GM23338 (cell line): ENCODE measurements at regions not wholly inside any gene's neighbourhood (a gene's known extent, or its start where the extent isn't known, plus 50 kb on each side); places are given as distances from the start of the nearest gene placed in this dataset.

Experiments
- ATAC-seq: fragments of 200-7000 bp; cut with Tn5 transposase; 3 replicates; pipeline ENCODE4 v1.9.1; 2020
- DNase-seq: peaks from one replicate; pipeline ENCODE4 v3.0.0-alpha.2; 2015; ENCODE audit warnings: low spot score
- H2AFZ ChIP-seq: fragments of 200-600 bp; sonication (generic); 2 replicates; pipeline ENCODE4 v1.8.0; 2016; ENCODE audit warnings: antibody characterized with exemption, mild to moderate bottlenecking, moderate library complexity
- H3F3A ChIP-seq: fragments of 200-600 bp; sonication (generic); replicated peaks from 2 replicates; pipeline ENCODE4 v1.8.0; 2017; ENCODE audit warnings: antibody characterized with exemption, mixed run types, low read depth
- H3K27ac ChIP-seq: fragments of 200-600 bp; sonication (generic); 2 replicates; pipeline ENCODE4 v1.6.1; 2016; ENCODE audit warnings: low read depth
- H3K27me3 ChIP-seq: fragments of 200-600 bp; sonication (generic); 2 replicates; pipeline ENCODE4 v1.8.0; 2016; ENCODE audit warnings: mild to moderate bottlenecking, mixed run types, moderate library complexity; ENCODE audit not compliant: insufficient read depth
- H3K36me3 ChIP-seq: fragments of 200-600 bp; sonication (generic); 2 replicates; pipeline ENCODE4 v1.8.0; 2016; ENCODE audit warnings: mild to moderate bottlenecking; ENCODE audit not compliant: insufficient read depth
- H3K4me1 ChIP-seq: fragments of 200-600 bp; sonication (generic); 2 replicates; pipeline ENCODE4 v1.8.0; 2016; ENCODE audit warnings: mild to moderate bottlenecking, moderate library complexity; ENCODE audit not compliant: insufficient read depth
- H3K4me2 ChIP-seq: fragments of 200-600 bp; sonication (generic); 2 replicates; pipeline ENCODE4 v1.7.1; 2017; ENCODE audit warnings: mixed run types
- H3K4me3 ChIP-seq: fragments of 200-600 bp; sonication (generic); 2 replicates; pipeline ENCODE4 v1.6.1; 2016; ENCODE audit warnings: mixed run types
- H3K79me2 ChIP-seq: fragments of 200-600 bp; sonication (generic); replicated peaks from 2 replicates; pipeline ENCODE4 v1.8.0; 2017; ENCODE audit warnings: mild to moderate bottlenecking; ENCODE audit not compliant: insufficient read depth
- H3K9me2 ChIP-seq: fragments of 200-600 bp; sonication (generic); 2 replicates; pipeline ENCODE4 v1.8.0; 2017; ENCODE audit not compliant: insufficient read depth
- H4K20me1 ChIP-seq: fragments of 200-600 bp; sonication (generic); replicated peaks from 2 replicates; pipeline ENCODE4 v1.8.0; 2017; ENCODE audit warnings: mild to moderate bottlenecking; ENCODE audit not compliant: insufficient read depth
- H3K27ac Mint-ChIP-seq: 2 replicates; pipeline ENCODE4 v1.8.0; 2020; ENCODE audit warnings: inconsistent platforms, mild to moderate bottlenecking, moderate library complexity, mixed read lengths
- H3K27me3 Mint-ChIP-seq: 3 replicates; pipeline ENCODE4 v1.8.0; 2022; ENCODE audit warnings: low read depth, mild to moderate bottlenecking, moderate library complexity, mixed read lengths, inconsistent platforms; ENCODE audit not compliant: insufficient read depth, poor library complexity
- H3K36me3 Mint-ChIP-seq: 3 replicates; pipeline ENCODE4 v1.8.0; 2021; ENCODE audit warnings: low read depth, mild to moderate bottlenecking, inconsistent platforms, moderate library complexity, mixed read lengths
- H3K4me1 Mint-ChIP-seq: 3 replicates; pipeline ENCODE4 v1.8.0; 2020; ENCODE audit warnings: mild to moderate bottlenecking, inconsistent platforms, mixed read lengths
- H3K4me3 Mint-ChIP-seq: 3 replicates; pipeline ENCODE4 v1.8.0; 2021; ENCODE audit warnings: moderate library complexity, mild to moderate bottlenecking, inconsistent platforms, mixed read lengths
- H3K9me3 Mint-ChIP-seq: 3 replicates; pipeline ENCODE4 v1.8.0; 2020; ENCODE audit warnings: moderate library complexity, mild to moderate bottlenecking, inconsistent platforms, mixed read lengths
- CREB1 ChIP-seq: fragments of 250-450 bp; sonication (Bioruptor Pico); IDR thresholded peaks from 2 replicates; pipeline ENCODE4 v1.5.0; 2020; ENCODE audit warnings: low read depth, mild to moderate bottlenecking, moderate library complexity
- EZH2 ChIP-seq: fragments of 200-600 bp; sonication (generic); IDR thresholded peaks from one replicate; pipeline ENCODE4 v1.8.0; 2017; ENCODE audit warnings: antibody characterized with exemption, mild to moderate bottlenecking, low read depth; ENCODE audit not compliant: unreplicated experiment
- EZH2phosphoT487 ChIP-seq: fragments of 200-600 bp; sonication (generic); IDR thresholded peaks from one replicate; pipeline ENCODE4 v1.8.1; 2018; ENCODE audit warnings: antibody characterized with exemption; ENCODE audit not compliant: unreplicated experiment
- JUNB ChIP-seq: IDR thresholded peaks from one replicate; pipeline ENCODE4 v1.6.1; 2016; ENCODE audit warnings: antibody characterized with exemption; ENCODE audit not compliant: unreplicated experiment
- NANOG ChIP-seq: IDR thresholded peaks from 2 replicates; pipeline ENCODE4 v1.6.1; 2016; ENCODE audit warnings: antibody characterized with exemption, borderline replicate concordance
- STAT1 ChIP-seq: IDR thresholded peaks from one replicate; pipeline ENCODE4 v1.6.1; 2016; ENCODE audit warnings: antibody characterized with exemption; ENCODE audit not compliant: unreplicated experiment
- ZNF114 ChIP-seq: fragments of 250-450 bp; sonication (Bioruptor Pico); IDR thresholded peaks from 2 replicates; pipeline ENCODE4 v1.5.0; 2020; ENCODE audit warnings: mild to moderate bottlenecking, moderate library complexity
- ZNF331 ChIP-seq: fragments of 250-450 bp; sonication (Bioruptor Pico); IDR thresholded peaks from 2 replicates; pipeline ENCODE4 v1.5.0; 2020; ENCODE audit warnings: low read depth, mild to moderate bottlenecking, moderate library complexity
- TF ChIP-seq, protein P1 (sequence below): IDR thresholded peaks from one replicate; pipeline ENCODE4 v1.6.1; 2018; ENCODE audit warnings: antibody characterized with exemption; ENCODE audit not compliant: unreplicated experiment
- TF ChIP-seq, protein P2 (sequence below): IDR thresholded peaks from 2 replicates; pipeline ENCODE4 v1.6.1; 2016; ENCODE audit warnings: antibody characterized with exemption
- TF ChIP-seq, protein P3 (sequence below): fragments of 250-450 bp; sonication (Bioruptor Pico); IDR thresholded peaks from 2 replicates; pipeline ENCODE4 v1.5.0; 2020; ENCODE audit warnings: mild to moderate bottlenecking, moderate library complexity

DNA sequence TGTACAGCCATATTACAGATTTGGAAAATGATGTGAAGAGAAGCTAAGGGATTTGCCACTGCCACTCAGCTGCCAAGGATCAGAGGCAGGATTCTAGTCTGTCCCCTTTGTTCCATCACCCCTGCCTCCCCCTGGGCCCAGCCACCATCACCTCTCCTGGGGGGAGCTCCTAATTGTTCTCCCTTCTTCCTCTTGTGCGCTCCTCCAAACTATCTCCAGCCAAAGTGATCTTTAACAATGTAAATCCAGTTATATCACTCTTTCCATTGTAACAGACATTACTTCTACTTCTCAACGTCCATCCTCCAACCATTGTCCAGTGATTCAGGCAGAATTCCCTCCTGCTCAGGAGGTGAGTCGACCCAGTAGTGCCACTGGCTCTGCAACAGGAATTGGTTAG, 164.1 kb downstream of the PLPP3 start (continued):
- TF ChIP-seq, protein P1, sequence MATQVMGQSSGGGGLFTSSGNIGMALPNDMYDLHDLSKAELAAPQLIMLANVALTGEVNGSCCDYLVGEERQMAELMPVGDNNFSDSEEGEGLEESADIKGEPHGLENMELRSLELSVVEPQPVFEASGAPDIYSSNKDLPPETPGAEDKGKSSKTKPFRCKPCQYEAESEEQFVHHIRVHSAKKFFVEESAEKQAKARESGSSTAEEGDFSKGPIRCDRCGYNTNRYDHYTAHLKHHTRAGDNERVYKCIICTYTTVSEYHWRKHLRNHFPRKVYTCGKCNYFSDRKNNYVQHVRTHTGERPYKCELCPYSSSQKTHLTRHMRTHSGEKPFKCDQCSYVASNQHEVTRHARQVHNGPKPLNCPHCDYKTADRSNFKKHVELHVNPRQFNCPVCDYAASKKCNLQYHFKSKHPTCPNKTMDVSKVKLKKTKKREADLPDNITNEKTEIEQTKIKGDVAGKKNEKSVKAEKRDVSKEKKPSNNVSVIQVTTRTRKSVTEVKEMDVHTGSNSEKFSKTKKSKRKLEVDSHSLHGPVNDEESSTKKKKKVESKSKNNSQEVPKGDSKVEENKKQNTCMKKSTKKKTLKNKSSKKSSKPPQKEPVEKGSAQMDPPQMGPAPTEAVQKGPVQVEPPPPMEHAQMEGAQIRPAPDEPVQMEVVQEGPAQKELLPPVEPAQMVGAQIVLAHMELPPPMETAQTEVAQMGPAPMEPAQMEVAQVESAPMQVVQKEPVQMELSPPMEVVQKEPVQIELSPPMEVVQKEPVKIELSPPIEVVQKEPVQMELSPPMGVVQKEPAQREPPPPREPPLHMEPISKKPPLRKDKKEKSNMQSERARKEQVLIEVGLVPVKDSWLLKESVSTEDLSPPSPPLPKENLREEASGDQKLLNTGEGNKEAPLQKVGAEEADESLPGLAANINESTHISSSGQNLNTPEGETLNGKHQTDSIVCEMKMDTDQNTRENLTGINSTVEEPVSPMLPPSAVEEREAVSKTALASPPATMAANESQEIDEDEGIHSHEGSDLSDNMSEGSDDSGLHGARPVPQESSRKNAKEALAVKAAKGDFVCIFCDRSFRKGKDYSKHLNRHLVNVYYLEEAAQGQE: no peak
- TF ChIP-seq JUNB (no peak), STAT1 (no peak), NANOG (no peak), ZNF114 (CRISPR knock-in tag) (no peak)
- TF ChIP-seq, protein P2, sequence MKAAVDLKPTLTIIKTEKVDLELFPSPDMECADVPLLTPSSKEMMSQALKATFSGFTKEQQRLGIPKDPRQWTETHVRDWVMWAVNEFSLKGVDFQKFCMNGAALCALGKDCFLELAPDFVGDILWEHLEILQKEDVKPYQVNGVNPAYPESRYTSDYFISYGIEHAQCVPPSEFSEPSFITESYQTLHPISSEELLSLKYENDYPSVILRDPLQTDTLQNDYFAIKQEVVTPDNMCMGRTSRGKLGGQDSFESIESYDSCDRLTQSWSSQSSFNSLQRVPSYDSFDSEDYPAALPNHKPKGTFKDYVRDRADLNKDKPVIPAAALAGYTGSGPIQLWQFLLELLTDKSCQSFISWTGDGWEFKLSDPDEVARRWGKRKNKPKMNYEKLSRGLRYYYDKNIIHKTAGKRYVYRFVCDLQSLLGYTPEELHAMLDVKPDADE: no peak

DNA sequence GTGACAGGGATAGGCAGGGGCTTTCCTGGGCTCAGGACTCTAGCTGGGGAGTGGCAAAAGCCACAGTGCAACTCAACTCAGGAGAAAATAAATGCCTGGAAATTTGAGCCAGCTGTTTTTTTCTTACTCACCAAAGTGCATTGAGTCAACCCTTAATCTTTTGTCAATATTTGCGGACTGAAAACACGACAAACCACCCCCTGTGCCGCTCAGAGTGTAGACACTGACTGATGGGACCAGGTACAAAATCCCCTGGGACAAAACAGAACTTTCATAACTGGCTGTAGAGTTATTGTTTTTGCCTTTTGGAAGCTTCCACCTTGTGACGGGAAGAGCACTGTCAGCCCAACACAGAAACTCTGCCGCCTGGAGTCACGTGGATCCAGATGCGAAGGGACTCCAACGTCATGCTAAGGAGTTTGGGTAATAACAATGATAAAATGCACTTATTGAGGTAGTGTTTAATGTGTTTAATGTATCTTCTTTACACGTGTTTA, 164.6 kb downstream of the PLPP3 start:
- H3K36me3 Mint-ChIP-seq: peaks cover 3% of the 10 kb centered on the region; the same call in 2 of the 3 replicates
- Histone ChIP-seq H3K9me2 (no peaks in the 10 kb centered on the region), H3K4me2 (no peak overlapping the region), H3K27ac (no peak overlapping the region), H3K79me2 (no peaks in the 10 kb centered on the region), H4K20me1 (no peaks in the 10 kb centered on the region), H2AFZ (no peak overlapping the region), H3K36me3 (no peaks in the 10 kb centered on the region), H3K4me1 (peaks cover 5% of the 10 kb centered on the region; the same call in 1 of the 2 replicates), H3K27me3 (no peaks in the 10 kb centered on the region), H3F3A (no peaks in the 10 kb centered on the region), H3K4me3 (no peak overlapping the region)
- peaks cover 19% of the 10 kb centered on the region for H3K4me1 Mint-ChIP-seq
- no peak overlapping the region for H3K4me3 Mint-ChIP-seq
- no peak overlapping the region for H3K27ac Mint-ChIP-seq
- H3K27me3 Mint-ChIP-seq: peaks cover 11% of the 10 kb centered on the region
- no peak for DNase-seq
- TF ChIP-seq ZNF331: no peak
- TF ChIP-seq, protein P3, sequence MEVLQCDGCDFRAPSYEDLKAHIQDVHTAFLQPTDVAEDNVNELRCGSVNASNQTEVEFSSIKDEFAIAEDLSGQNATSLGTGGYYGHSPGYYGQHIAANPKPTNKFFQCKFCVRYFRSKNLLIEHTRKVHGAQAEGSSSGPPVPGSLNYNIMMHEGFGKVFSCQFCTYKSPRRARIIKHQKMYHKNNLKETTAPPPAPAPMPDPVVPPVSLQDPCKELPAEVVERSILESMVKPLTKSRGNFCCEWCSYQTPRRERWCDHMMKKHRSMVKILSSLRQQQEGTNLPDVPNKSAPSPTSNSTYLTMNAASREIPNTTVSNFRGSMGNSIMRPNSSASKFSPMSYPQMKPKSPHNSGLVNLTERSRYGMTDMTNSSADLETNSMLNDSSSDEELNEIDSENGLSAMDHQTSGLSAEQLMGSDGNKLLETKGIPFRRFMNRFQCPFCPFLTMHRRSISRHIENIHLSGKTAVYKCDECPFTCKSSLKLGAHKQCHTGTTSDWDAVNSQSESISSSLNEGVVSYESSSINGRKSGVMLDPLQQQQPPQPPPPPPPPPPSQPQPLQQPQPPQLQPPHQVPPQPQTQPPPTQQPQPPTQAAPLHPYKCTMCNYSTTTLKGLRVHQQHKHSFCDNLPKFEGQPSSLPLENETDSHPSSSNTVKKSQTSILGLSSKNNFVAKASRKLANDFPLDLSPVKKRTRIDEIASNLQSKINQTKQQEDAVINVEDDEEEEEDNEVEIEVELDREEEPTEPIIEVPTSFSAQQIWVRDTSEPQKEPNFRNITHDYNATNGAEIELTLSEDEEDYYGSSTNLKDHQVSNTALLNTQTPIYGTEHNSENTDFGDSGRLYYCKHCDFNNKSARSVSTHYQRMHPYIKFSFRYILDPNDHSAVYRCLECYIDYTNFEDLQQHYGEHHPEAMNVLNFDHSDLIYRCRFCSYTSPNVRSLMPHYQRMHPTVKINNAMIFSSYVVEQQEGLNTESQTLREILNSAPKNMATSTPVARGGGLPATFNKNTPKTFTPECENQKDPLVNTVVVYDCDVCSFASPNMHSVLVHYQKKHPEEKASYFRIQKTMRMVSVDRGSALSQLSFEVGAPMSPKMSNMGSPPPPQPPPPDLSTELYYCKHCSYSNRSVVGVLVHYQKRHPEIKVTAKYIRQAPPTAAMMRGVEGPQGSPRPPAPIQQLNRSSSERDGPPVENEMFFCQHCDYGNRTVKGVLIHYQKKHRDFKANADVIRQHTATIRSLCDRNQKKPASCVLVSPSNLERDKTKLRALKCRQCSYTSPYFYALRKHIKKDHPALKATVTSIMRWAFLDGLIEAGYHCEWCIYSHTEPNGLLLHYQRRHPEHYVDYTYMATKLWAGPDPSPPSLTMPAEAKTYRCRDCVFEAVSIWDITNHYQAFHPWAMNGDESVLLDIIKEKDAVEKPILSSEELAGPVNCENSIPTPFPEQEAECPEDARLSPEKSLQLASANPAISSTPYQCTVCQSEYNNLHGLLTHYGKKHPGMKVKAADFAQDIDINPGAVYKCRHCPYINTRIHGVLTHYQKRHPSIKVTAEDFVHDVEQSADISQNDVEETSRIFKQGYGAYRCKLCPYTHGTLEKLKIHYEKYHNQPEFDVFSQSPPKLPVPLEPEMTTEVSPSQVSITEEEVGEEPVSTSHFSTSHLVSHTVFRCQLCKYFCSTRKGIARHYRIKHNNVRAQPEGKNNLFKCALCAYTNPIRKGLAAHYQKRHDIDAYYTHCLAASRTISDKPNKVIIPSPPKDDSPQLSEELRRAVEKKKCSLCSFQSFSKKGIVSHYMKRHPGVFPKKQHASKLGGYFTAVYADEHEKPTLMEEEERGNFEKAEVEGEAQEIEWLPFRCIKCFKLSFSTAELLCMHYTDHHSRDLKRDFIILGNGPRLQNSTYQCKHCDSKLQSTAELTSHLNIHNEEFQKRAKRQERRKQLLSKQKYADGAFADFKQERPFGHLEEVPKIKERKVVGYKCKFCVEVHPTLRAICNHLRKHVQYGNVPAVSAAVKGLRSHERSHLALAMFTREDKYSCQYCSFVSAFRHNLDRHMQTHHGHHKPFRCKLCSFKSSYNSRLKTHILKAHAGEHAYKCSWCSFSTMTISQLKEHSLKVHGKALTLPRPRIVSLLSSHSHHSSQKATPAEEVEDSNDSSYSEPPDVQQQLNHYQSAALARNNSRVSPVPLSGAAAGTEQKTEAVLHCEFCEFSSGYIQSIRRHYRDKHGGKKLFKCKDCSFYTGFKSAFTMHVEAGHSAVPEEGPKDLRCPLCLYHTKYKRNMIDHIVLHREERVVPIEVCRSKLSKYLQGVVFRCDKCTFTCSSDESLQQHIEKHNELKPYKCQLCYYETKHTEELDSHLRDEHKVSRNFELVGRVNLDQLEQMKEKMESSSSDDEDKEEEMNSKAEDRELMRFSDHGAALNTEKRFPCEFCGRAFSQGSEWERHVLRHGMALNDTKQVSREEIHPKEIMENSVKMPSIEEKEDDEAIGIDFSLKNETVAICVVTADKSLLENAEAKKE (CRISPR knock-in tag): no peak
- TF ChIP-seq EZH2: no peak
- no peak for TF ChIP-seq EZH2phosphoT487
- TF ChIP-seq, protein P1: no peak
- no peak for TF ChIP-seq NANOG
- no peak for TF ChIP-seq CREB1 (CRISPR knock-in tag)
- no peak for TF ChIP-seq ZNF114 (CRISPR knock-in tag)
- H3K9me3 Mint-ChIP-seq: no peaks in the 10 kb centered on the region
- no peak for ATAC-seq
